Motor neuron (in vitro differentiated cells): ENCODE measurements at regions not wholly inside any gene's neighbourhood (a gene's known extent, or its start where the extent isn't known, plus 50 kb on each side); places are given as distances from the start of the nearest gene placed in this dataset.

ENCODE experiments used
- ATAC-seq, 8 experiments: fragments of 200-7000 bp; cut with Tn5 transposase; replicated peaks in 6 of 8; 2 replicates each; pipeline ENCODE4 v1.8.0; 2021; ENCODE audit warnings: mild to moderate bottlenecking in 8 of 8, moderate library complexity in 8 of 8
- H3K27ac ChIP-seq, 2 donors: fragments of 250-450 bp; sonication (Bioruptor Pico); 2 replicates each; pipeline ENCODE4 v1.9.0; 2021; ENCODE audit warnings: antibody characterized with exemption in 2 of 2, mild to moderate bottlenecking in 2 of 2, moderate library complexity in 1 of 2
- H3K4me1 ChIP-seq, 2 donors: fragments of 250-450 bp; sonication (Bioruptor Pico); replicated peaks in 1 of 2; 2 replicates each; pipeline ENCODE4 v1.6.1; 2021; ENCODE audit warnings: antibody characterized with exemption in 2 of 2, mild to moderate bottlenecking in 2 of 2, moderate library complexity in 1 of 2
- H3K4me3 ChIP-seq, 5 donors: fragments of 250-450 bp; sonication (Bioruptor Pico); 2 replicates each; pipeline ENCODE4 v1.9.0; 2021; ENCODE audit warnings: antibody characterized with exemption in 5 of 5, mild to moderate bottlenecking in 5 of 5, moderate library complexity in 4 of 5
- WGBS, 10 experiments: fragments of 450-650 bp; shearing (Covaris generic); methylation state at CpG; one replicate each; pipeline ENCODE4 v1.0.0; 2022; 5-methylcytosine and 5-hydroxymethylcytosine counted together
- in situ Hi-C, 9 experiments: fragments of 400-800 bp; cut with MboI; loops; one replicate each; pipeline ENCODE4 v1.15.0; 2021; ENCODE audit warnings: low sequenced_read_pairs in 9 of 9, low pct_unique_long_range_greater_than_20kb in 2 of 9; ENCODE audit not compliant: unreplicated experiment in 9 of 9

DNA sequence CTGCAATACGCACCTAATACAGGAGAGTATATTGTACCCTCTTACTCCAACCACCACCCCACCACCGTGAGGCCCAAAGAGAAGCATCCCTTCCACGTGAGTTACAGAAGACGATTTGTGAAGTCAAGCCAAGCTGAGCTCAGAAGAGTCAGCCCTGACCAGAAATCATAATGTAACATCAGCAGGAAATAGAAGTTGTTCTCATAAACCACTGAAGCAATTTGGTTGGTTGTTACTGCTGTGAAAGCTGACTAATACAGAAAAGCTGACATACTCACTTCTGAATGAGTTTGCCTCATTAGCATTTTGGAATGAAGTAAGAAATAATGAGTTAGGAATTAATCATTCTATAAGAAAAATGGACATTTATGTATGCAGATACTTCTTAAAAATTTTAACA is 749.4 kb upstream of the SLC10A2 start:
- no peak overlapping the region for H3K4me3 ChIP-seq
- ATAC-seq, result peak in 1 of 8 experiments; percentile 31
- WGBS, 10 experiments, result 0 to 100% (median 44%) methylated on average over 1 to 4 of the region's 4 CpGs; no CpG with 5 or more reads in 3 of the 10 experiments
- in situ Hi-C loops, result no loop called here
- H3K27ac ChIP-seq, result no peak overlapping the region
- no peaks in the 10 kb centered on the region for H3K4me1 ChIP-seq

DNA sequence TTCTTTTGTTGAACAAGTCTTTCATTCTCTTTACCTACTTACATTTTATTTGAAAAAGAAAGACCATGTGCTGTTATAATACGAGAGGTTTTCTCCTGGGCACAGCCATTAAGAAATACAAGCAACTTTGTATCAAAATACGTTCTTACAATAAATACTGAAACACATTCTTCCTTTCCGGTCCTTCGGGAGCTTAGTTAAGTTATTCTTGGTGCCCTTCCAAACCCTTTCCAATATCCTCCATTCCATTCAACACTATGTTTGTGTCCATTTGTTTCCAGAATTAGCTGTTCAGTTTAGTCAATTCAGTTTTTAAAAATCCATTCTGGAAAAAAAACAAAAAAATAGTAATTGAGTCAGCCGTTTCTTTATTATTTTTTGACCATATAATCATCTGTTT is 746.8 kb upstream of the SLC10A2 start:
- no peak for ATAC-seq
- WGBS, 10 experiments, result 22 to 98% (median 74%) methylated on average over 2 to 5 of the region's 5 CpGs
- Histone ChIP-seq H3K4me1 (no peaks in the 10 kb centered on the region), H3K27ac (no peak overlapping the region), H3K4me3 (no peak overlapping the region)
- in situ Hi-C loops, result no loop called here

DNA sequence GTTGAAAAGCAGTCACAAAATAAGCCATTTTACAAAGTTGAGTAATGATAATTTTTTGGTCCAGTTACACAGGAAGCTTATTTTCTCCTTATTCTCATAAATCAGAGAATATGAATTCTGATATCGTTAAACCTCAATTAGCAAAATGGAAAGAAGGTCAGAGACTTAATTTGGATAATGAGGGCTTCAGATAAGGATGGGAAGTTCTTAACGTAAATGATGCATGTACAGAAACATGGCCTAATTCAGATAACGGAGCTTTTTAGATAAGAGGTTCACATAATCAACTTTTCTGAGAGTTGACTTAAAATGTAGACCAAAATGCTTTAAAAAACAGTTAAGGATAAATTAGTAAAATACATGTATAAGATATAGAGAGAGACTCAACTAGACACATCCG is 746.3 kb upstream of the SLC10A2 start:
- 8 to 100% (median 91%) methylated on average over 3 to 4 of the region's 4 CpGs for WGBS, 10 experiments
- in situ Hi-C loops, result no loop called here

DNA sequence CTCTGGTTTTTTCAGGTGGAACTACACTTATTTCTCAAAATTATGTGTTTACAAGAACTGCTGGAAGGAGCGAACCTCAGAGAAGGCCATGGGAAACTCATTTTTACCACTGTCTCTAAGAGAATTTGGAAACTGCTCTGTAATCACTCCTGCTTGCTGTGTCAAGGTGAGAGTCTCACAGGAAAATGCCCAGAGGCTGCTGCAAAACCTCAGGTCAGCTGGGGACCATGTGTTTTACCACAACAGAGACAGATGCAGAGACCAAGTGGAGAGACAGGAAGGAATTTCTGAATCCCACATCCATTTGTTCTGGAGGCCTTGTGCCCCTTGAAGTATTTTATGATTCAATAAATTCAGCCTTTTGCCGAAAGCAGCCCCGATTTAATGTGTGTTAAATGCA is 743.8 kb upstream of the SLC10A2 start:
- Histone ChIP-seq H3K27ac (no peak overlapping the region), H3K4me1 (peaks cover 0 to 9% of the 10 kb centered on the region in 2 donors), H3K4me3 (no peak overlapping the region)
- ATAC-seq, result no peak
- WGBS, 10 experiments, result 0 to 100% (median 51%) methylated on average over 1 to 3 of the region's 3 CpGs; no CpG with 5 or more reads in 4 of the 10 experiments
- in situ Hi-C loops, result no loop called here

More for the DNA sequence above, 746.3 kb upstream of the SLC10A2 start:
- ATAC-seq, result no peak
- Histone ChIP-seq H3K4me3 (no peak overlapping the region), H3K27ac (no peak overlapping the region), H3K4me1 (no peaks in the 10 kb centered on the region)

DNA sequence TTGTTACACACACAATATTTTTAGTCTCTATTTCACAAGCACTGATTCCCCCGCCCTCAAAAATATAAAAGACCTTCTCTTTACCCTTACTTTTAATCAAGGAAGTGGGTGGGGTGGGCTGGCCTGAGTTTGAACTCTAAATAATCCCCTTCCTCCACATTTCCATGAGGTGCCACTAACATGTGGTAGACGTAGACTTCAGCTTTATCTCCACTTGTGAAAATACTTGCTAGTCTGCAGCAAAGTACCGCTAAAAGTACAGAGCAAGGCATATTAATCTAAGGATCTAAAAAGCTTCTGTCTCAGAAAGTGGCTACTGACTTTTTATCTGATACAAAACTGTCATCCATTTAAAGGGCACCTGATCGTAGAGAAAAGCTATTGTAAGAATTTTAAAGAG is 739.6 kb upstream of the SLC10A2 start:
- no peak overlapping the region for H3K27ac ChIP-seq
- WGBS, 10 experiments, result 0 to 83% (median 46%) methylated on average over 1 to 4 of the region's 4 CpGs
- in situ Hi-C loops, result no loop called here

DNA sequence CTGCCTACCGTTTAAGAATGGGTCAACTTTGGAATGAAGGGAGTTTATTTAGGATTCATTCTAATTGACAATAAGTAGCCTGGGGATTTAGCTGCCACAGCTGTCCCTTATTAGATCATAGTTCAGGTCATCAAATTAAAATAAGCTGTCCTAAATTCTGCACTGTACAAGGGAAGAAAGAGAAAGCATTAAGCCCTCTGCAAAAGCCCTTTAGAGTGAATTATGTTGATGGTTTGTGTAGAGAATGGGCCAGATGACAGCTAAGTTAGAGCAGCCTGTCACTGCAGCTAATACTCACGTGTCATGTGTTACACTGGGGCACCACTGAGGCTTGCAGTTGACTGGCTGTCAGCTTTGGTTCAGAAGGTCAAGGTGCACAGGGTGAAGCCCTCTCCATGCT is 737.1 kb upstream of the SLC10A2 start:
- H3K4me1 ChIP-seq, result peaks cover 19 to 38% of the 10 kb centered on the region in 2 donors
- ATAC-seq, result peak in 5 of 8 experiments; percentile 94 to 99 (median 99)
- 0 to 60% (median 30%) methylated on average over 1 to 2 of the region's 2 CpGs; no CpG with 5 or more reads in 2 of the 10 experiments for WGBS, 10 experiments
- H3K4me3 ChIP-seq, result no peak overlapping the region
- in situ Hi-C loops, result no loop called here
- no peak overlapping the region for H3K27ac ChIP-seq

More for the DNA sequence above, 739.6 kb upstream of the SLC10A2 start:
- ATAC-seq, result no peak
- Histone ChIP-seq H3K4me1 (peaks cover 16 to 38% of the 10 kb centered on the region in 2 donors), H3K4me3 (no peak overlapping the region)

DNA sequence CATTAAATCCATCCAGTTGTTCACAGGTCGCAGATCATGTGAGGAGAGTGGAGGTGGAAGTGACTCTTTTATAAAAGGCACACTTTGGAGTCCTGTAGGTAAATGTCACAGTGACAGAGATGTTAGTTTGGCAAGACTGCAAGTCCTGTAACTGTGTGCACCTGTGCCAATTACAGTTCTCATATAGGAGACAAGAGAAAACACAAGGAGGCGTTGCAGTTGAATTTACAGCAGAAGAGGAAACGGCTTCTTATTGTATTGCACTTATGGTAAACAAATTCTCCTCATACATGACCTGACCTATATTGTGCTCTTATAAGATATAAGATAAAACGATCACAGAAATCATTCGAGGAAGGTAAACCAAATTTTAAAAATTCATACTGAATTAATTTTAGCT is 732.8 kb upstream of the SLC10A2 start:
- no peak for ATAC-seq
- WGBS, 10 experiments, result 0 to 100% (median 74%) methylated on average over 2 to 5 of the region's 5 CpGs; no CpG with 5 or more reads in 1 of the 10 experiments
- in situ Hi-C loops, result no loop called here

DNA sequence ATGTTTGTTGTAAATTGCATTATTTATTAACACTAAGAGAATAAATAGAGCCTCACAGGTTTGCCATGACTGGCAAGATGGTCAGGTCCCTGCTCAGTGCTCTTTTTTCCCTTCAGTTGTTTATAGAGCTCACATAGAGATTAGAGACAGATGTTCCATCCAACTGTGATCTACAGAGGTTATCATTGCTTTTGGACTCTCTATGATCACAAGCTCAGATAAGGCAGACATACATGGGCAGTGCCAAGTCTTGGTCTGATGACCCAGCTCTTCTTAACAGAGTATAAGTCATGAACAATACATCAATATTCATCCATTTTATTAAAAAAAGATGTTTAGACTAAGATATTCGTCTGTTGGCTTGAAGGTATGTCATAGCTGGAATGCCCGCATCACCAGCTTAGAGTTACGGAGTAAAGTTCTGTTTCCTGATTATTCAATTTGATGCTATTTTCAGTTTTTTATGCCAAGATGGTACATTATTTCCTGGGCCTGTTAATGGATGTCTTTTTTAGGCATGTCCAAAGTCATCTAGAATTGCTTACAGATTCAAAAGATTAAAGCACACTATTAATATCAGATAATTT is 729.8 kb upstream of the SLC10A2 start:
- in situ Hi-C loops, result no loop called here
- H3K4me3 ChIP-seq, result no peak overlapping the region
- WGBS, 10 experiments, result 0 to 100% (median 80%) methylated on average over 1 to 3 of the region's 3 CpGs; no CpG with 5 or more reads in 1 of the 10 experiments
- H3K4me1 ChIP-seq, result peaks cover 0 to 2% of the 10 kb centered on the region in 2 donors
- no peak overlapping the region for H3K27ac ChIP-seq
- no peak for ATAC-seq

More for the DNA sequence above, 732.8 kb upstream of the SLC10A2 start:
- Histone ChIP-seq H3K4me1 (peaks cover 19 to 27% of the 10 kb centered on the region in 2 donors), H3K4me3 (no peak overlapping the region), H3K27ac (no peak overlapping the region)

DNA sequence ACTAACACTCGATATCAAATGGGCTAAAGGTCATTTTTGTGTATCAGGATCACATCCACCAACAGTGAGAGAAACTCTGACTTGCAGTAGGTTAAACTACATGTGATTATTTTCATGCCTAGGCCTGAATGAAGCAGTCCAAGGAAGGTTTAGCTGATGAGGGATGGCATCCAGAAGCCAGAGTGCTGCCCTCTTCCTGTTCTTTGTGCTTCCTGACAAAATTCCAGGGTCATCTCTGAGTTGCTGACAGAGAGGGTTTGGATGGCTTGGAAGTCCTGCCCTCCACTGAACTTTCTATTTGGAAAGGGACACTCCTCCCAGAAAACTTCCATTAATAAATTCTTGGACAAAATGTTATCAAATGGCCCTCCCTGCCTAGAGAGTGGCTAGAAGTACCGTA is 728.3 kb upstream of the SLC10A2 start:
- in situ Hi-C loops, result no loop called here

DNA sequence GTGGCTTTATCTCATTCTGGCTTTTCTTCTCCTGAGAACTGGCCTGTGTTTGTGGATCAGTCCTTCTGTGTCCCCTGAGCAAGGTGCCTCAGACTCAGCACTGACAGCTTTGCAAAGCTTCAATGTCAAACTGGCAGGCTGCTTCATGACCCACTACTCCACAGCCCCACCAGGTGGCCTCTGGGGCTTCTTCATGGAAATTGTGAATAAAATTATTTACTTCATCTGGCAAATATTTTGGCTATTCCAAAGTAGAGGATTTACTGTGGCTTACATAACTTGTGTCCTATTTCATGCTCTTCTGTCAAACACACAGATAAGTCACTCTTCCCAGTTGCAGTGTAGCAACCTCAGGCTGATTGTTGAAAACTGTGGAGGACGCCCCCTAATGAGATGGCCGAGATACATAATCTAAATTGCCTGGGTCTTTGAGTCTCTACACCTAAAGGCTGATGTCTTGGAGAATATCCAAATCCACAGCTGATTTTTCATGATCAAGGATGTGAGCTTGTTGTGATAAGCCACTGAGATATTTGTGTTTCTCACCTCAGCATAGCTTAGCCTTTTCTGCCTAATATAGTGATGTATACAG is 721.9 kb upstream of the SLC10A2 start:
- Histone ChIP-seq H3K4me3 (no peak overlapping the region), H3K4me1 (no peaks in the 10 kb centered on the region), H3K27ac (no peak overlapping the region)
- ATAC-seq, result peak in 1 of 8 experiments; percentile 36
- 0 to 100% (median 0%) methylated on average over 1 to 2 of the region's 2 CpGs; no CpG with 5 or more reads in 5 of the 10 experiments for WGBS, 10 experiments
- in situ Hi-C loops, result no loop called here

More for the DNA sequence above, 728.3 kb upstream of the SLC10A2 start:
- Histone ChIP-seq H3K27ac (no peak overlapping the region), H3K4me3 (no peak overlapping the region), H3K4me1 (peaks cover 0 to 2% of the 10 kb centered on the region in 2 donors)
- 0 to 100% (median 76%) methylated on average over 1 to 2 of the region's 2 CpGs; no CpG with 5 or more reads in 1 of the 10 experiments for WGBS, 10 experiments
- no peak for ATAC-seq

DNA sequence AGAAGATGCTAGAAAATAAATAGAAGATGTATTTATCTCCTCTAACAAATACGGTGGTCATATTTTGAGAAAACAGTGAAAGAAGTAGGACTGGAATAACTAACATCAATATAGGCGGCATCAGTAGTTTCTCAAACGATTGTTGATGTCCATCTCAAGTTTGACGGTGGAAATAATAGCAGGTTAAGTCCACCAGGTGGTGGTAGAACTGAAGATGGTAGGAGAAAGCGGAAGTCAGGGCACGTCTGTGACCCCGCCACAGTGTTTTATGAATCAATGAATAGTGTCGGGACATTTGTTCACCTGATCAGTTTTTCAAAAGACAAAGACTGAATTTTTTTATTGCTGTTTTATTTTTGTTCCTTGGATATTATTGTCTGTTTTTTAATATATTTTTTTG is 706.4 kb upstream of the SLC10A2 start:
- in situ Hi-C loops, result no loop called here
- H3K27ac ChIP-seq, result no peak overlapping the region
- H3K4me1 ChIP-seq, result no peaks in the 10 kb centered on the region
- H3K4me3 ChIP-seq, result no peak overlapping the region
- no peak for ATAC-seq
- 31 to 100% (median 90%) methylated on average over 2 to 8 of the region's 8 CpGs; no CpG with 5 or more reads in 1 of the 10 experiments for WGBS, 10 experiments

DNA sequence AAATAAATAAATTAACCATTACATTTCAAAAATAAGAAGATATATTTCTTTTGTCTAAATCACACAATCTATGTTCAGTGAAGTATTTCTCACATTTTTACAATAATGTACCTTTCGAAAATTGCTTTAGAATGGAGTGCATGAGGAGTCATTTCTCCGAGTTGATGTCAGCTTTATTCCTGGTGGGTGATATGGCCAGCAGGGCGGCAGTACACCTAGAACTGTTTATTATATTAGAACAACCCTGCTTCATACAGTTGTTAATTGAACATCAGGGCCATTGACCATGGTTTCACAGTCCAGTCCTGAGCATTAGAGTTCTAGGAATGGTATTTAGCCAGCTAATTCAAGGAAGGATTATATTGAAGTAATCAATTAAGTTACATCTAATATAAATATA is 696.3 kb upstream of the SLC10A2 start:
- peaks cover 0 to 6% of the 10 kb centered on the region in 2 donors for H3K4me1 ChIP-seq
- WGBS, 10 experiments, result 8 to 100% (median 90%) methylated on average over 1 to 3 of the region's 3 CpGs; no CpG with 5 or more reads in 1 of the 10 experiments
- H3K4me3 ChIP-seq, result no peak overlapping the region
- in situ Hi-C loops, result no loop called here
- ATAC-seq, result no peak
- H3K27ac ChIP-seq, result no peak overlapping the region

DNA sequence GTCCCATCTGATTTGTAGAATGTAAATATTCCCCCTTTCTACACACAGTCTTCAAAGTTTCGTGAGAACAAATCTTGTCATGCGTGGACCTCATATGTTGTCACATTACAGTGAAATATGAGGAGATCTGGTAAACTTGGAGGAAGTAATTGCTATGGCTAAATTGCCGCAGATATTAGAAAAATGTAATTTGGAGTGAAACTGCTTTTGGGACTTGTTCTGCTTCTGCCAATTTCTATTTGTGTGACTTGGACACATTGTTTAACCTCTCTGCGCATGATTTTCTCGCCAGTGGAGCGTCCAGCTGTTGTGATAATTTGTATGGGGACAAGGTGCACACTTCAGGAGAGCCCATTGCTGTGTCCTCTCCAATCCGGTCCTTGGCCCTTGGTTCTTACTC is 693.1 kb upstream of the SLC10A2 start:
- Histone ChIP-seq H3K4me3 (no peak overlapping the region), H3K4me1 (peaks cover 0 to 16% of the 10 kb centered on the region in 2 donors), H3K27ac (no peak overlapping the region)
- in situ Hi-C loops, result no loop called here
- 0 to 100% (median 62%) methylated on average over 1 to 7 of the region's 7 CpGs for WGBS, 10 experiments
- no peak for ATAC-seq

DNA sequence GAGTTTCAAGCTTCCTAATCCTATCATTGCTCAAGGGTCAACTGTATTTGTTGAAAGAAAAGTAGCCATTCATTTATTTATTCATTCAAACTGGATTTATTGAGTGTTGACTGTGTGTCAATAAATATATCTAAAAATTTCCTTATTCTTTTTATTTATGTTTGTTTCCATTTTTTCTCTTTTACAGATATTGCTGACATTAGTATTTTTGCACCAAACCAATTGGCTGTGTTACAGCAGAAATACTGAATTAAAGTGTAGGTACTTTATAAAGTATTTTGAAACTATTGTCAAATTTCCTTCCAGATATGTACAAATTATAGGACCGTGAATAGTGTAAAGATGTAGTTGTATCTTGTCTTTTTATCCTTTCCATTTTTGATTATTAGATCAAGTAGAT is 692.0 kb upstream of the SLC10A2 start:
- in situ Hi-C loops, result no loop called here
- H3K27ac ChIP-seq, result no peak overlapping the region
- no peak overlapping the region for H3K4me3 ChIP-seq
- ATAC-seq, result no peak
- 0 to 94% (median 64%) methylated on average over 1 of the region's 1 CpG; no CpG with 5 or more reads in 2 of the 10 experiments for WGBS, 10 experiments
- H3K4me1 ChIP-seq, result peaks cover 0 to 21% of the 10 kb centered on the region in 2 donors
